SK-N-MC (cell line): ENCODE measurements at regions not wholly inside any gene's neighbourhood (a gene's known extent, or its start where the extent isn't known, plus 50 kb on each side); places are given as distances from the start of the nearest gene placed in this dataset.

Experiments used
- EZH2 ChIP-seq: fragments of 200-600 bp; sonication (generic); IDR thresholded peaks from one replicate; pipeline ENCODE4 v1.6.1; 2017; ENCODE audit warnings: antibody characterized with exemption
- FOXP2 ChIP-seq: optimal IDR thresholded peaks from 2 replicates; pipeline ENCODE3; 2011; ENCODE audit warnings: mild to moderate bottlenecking, moderate library complexity; ENCODE audit not compliant: insufficient read depth; ENCODE audit errors: extremely low read length, control extremely low read depth
- POLR2AphosphoS5 ChIP-seq: IDR thresholded peaks from 2 replicates; pipeline ENCODE4 v1.6.1; 2012; ENCODE audit warnings: mild to moderate bottlenecking, low read depth, low read length, borderline replicate concordance

DNA sequence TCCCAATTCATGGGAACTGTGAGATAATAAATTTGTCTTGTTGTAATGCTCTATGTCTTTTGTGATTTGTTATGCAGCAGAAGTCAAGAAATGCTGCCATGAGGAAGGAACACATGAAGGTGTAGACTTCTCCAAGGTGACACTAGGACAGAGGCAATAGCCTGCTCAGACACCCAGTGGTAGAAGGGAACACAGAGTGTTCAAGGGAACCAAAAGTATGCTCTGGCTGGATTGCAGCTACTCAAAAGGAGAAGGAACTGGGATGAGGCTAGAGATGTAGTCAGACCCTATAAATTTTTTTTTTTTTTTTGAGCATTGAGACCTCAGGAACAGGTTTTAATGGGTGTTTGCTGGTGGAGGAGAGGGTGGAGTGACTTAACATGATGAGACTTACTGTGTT, 232.5 kb downstream of the PARP8 start:
- TF ChIP-seq POLR2AphosphoS5: no peak
- TF ChIP-seq EZH2: no peak
- TF ChIP-seq FOXP2: no peak
